Panc1 (cell line): ENCODE measurements at regions not wholly inside any gene's neighbourhood (a gene's known extent, or its start where the extent isn't known, plus 50 kb on each side); places are given as distances from the start of the nearest gene placed in this dataset.

ENCODE experiments used
- CTCF ChIP-seq: fragments of 450-650 bp; IDR thresholded peaks from 2 replicates; pipeline ENCODE4 v1.5.1; 2017; ENCODE audit warnings: mild to moderate bottlenecking
- POLR2AphosphoS5 ChIP-seq: IDR thresholded peaks from 2 replicates; pipeline ENCODE4 v1.6.1; 2012; ENCODE audit warnings: mild to moderate bottlenecking, low read depth, low read length, moderate library complexity
- SIN3A ChIP-seq: IDR thresholded peaks from 2 replicates; pipeline ENCODE4 v1.6.1; 2012; ENCODE audit warnings: low read depth, mild to moderate bottlenecking, low read length, moderate library complexity, borderline replicate concordance; ENCODE audit not compliant: insufficient read depth

DNA sequence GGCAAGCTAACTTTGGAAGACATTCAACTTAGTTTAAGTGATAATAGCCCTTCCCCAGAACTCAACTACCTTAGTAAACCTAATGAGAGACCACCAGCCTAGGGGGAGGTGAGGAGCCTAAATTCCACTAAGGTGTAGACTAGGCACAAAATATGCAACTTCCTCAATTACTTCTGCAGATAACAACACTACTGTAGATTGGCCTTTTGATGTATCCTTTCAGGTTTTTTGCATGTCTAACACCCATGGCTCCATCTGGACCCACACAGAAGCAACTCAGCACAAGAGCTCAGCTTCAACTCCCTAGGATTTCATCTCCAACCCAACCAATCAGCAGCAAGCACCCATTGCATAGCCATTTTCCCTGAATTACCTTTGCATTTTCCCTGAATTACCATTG lies 353.3 kb downstream of the AKAIN1 start:
- TF ChIP-seq CTCF = no peak
- no peak for TF ChIP-seq POLR2AphosphoS5
- no peak for TF ChIP-seq SIN3A
